ENCODE measurements at regions not wholly inside any gene's neighbourhood (a gene's known extent, or its start where the extent isn't known, plus 50 kb on each side); places are given as distances from the start of the nearest gene placed in this dataset.

DNA sequence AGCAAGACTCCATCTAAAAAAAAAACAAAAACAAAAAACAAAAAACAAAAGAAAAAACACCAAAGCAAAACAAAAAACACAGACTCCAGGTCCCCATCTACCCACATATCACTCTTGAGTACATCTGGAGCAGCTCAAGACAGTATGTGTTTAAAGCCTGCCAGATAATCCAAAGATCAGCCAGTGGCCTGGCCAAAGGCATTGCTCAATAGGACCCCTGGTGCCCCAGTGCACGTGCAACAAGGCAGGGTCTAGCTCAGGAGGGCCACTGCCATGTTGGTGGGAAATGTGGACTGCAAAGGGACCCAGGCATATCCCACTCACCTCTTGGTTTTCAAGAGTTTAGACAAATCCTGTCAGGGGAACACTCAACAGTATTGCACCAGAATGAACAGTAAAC is 279.5 kb downstream of the RPLP1 start:
- TF ChIP-seq EP300 (IDR thresholded peaks at IDR 0.05; ENCODE audit: borderline replicate concordance) (no peak), RAD21 (IDR thresholded peaks at IDR 0.05; ENCODE audit: low read depth) (no peak), YY1 (IDR thresholded peaks at IDR 0.05; ENCODE audit: low read depth) (no peak), CEBPB (IDR thresholded peaks at IDR 0.05) (no peak), CREB1 (IDR thresholded peaks at IDR 0.05; ENCODE audit: low read depth) (no peak), TEAD4 (IDR thresholded peaks at IDR 0.05) (no peak), ZBTB7A (IDR thresholded peaks at IDR 0.05; ENCODE audit: low read depth) (no peak)
- TF ChIP-seq, protein P1, sequence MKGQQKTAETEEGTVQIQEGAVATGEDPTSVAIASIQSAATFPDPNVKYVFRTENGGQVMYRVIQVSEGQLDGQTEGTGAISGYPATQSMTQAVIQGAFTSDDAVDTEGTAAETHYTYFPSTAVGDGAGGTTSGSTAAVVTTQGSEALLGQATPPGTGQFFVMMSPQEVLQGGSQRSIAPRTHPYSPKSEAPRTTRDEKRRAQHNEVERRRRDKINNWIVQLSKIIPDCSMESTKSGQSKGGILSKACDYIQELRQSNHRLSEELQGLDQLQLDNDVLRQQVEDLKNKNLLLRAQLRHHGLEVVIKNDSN (IDR thresholded peaks at IDR 0.05) = no peak
- TF ChIP-seq, protein P2, sequence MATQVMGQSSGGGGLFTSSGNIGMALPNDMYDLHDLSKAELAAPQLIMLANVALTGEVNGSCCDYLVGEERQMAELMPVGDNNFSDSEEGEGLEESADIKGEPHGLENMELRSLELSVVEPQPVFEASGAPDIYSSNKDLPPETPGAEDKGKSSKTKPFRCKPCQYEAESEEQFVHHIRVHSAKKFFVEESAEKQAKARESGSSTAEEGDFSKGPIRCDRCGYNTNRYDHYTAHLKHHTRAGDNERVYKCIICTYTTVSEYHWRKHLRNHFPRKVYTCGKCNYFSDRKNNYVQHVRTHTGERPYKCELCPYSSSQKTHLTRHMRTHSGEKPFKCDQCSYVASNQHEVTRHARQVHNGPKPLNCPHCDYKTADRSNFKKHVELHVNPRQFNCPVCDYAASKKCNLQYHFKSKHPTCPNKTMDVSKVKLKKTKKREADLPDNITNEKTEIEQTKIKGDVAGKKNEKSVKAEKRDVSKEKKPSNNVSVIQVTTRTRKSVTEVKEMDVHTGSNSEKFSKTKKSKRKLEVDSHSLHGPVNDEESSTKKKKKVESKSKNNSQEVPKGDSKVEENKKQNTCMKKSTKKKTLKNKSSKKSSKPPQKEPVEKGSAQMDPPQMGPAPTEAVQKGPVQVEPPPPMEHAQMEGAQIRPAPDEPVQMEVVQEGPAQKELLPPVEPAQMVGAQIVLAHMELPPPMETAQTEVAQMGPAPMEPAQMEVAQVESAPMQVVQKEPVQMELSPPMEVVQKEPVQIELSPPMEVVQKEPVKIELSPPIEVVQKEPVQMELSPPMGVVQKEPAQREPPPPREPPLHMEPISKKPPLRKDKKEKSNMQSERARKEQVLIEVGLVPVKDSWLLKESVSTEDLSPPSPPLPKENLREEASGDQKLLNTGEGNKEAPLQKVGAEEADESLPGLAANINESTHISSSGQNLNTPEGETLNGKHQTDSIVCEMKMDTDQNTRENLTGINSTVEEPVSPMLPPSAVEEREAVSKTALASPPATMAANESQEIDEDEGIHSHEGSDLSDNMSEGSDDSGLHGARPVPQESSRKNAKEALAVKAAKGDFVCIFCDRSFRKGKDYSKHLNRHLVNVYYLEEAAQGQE (IDR thresholded peaks at IDR 0.05; ENCODE audit: low read depth) = no peak

Measured in Ishikawa (cell line).